Endodermal cell (in vitro differentiated cells): ENCODE measurements at regions not wholly inside any gene's neighbourhood (a gene's known extent, or its start where the extent isn't known, plus 50 kb on each side); places are given as distances from the start of the nearest gene placed in this dataset.
A peak's percentile ranks its signal among the peaks of the same experiment; 100 is the strongest.

Experiments
- DNase-seq: peaks from one replicate; pipeline ENCODE4 v3.0.0-alpha.2; 2017
- H3K27ac ChIP-seq: 2 replicates; pipeline ENCODE4 v1.5.1; 2013; ENCODE audit warnings: mild to moderate bottlenecking, low read depth, low read length, moderate library complexity
- H3K27me3 ChIP-seq: 2 replicates; pipeline ENCODE4 v1.6.1; 2013; ENCODE audit warnings: mild to moderate bottlenecking, low read length, moderate library complexity; ENCODE audit not compliant: insufficient read depth, control insufficient read depth, poor library complexity, severe bottlenecking
- H3K36me3 ChIP-seq: 2 replicates; pipeline ENCODE4 v1.7.0; 2013; ENCODE audit warnings: mild to moderate bottlenecking, low read length, moderate library complexity; ENCODE audit not compliant: control insufficient read depth, insufficient read depth
- H3K4me1 ChIP-seq: one replicate; pipeline ENCODE4 v1.7.0; 2013; ENCODE audit warnings: low read length; ENCODE audit not compliant: control insufficient read depth, insufficient read depth
- H3K4me3 ChIP-seq: 2 replicates; pipeline ENCODE4 v1.5.1; 2013; ENCODE audit warnings: mild to moderate bottlenecking, low read length, moderate library complexity
- H3K9ac ChIP-seq: 2 replicates; pipeline ENCODE4 v1.6.1; 2013; ENCODE audit warnings: mild to moderate bottlenecking, low read length, moderate library complexity; ENCODE audit not compliant: poor library complexity, severe bottlenecking; ENCODE audit errors: extremely low read depth
- H3K9me3 ChIP-seq: 2 replicates; pipeline ENCODE4 v1.6.1; 2013; ENCODE audit warnings: mild to moderate bottlenecking, low read length, moderate library complexity; ENCODE audit not compliant: control insufficient read depth
- H3K27ac Mint-ChIP-seq: 2 replicates; pipeline ENCODE4 v1.8.0; 2020; ENCODE audit warnings: mixed read lengths
- H3K27me3 Mint-ChIP-seq: 2 replicates; pipeline ENCODE4 v1.8.0; 2021; ENCODE audit warnings: mild to moderate bottlenecking, mixed read lengths; ENCODE audit not compliant: insufficient read depth
- H3K36me3 Mint-ChIP-seq: 2 replicates; pipeline ENCODE4 v1.8.0; 2020; ENCODE audit warnings: low read depth, mixed read lengths
- H3K4me1 Mint-ChIP-seq: 2 replicates; pipeline ENCODE4 v1.8.0; 2020; ENCODE audit warnings: mixed read lengths
- H3K4me3 Mint-ChIP-seq: 2 replicates; pipeline ENCODE4 v1.8.0; 2020; ENCODE audit warnings: mild to moderate bottlenecking, moderate library complexity, mixed read lengths
- H3K9me3 Mint-ChIP-seq: 2 replicates; pipeline ENCODE4 v1.8.0; 2020; ENCODE audit warnings: mild to moderate bottlenecking, mixed read lengths
- WGBS, 2 experiments: methylation state at CpG; one replicate each; pipeline versions ENCODE4 v1.1.5 to v1.1.7; 2013; ENCODE audit warnings: missing lambda C conversion rate in 2 of 2, mixed read lengths in 1 of 2; ENCODE audit not compliant: insufficient coverage in 1 of 2, insufficient read length in 1 of 2; 5-methylcytosine and 5-hydroxymethylcytosine counted together
- TF ChIP-seq, protein P1 (sequence below): fragments of 200-600 bp; sonication (generic); conservative IDR thresholded peaks from 2 replicates; pipeline ENCODE4 v1.5.0; 2021; ENCODE audit warnings: antibody characterized with exemption, mild to moderate bottlenecking

DNA sequence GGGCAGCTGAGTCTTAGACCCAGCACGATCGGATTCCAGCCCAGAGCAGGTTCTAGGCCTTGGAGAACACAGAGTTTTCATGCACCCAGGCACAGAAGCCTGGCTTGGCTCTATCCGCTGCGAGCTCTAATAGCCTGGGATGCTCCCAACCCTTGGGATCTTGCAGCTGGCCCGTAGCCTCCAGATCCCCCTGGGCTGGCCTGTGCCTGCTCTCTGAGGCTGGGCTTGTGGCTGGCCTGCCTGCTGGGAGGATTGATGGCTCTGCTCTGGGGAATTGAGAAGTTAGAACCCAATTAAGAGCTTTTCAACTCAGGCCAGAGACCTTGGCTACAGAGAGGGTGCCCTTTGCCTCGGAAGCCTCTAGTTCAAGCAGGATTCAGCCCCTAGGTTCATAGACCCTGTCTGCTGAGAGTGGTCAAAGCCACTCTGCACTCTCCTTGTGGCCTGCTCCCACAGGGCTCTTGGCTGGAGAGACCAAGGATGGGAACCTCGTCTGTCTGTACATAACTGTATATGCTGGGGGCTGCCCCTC lies 64.4 kb downstream of the MAGEF1 start:
- no peak overlapping the region for H3K4me3 ChIP-seq
- H3K9me3 ChIP-seq, result no peaks in the 10 kb centered on the region
- Mint-ChIP-seq H3K36me3 (no peaks in the 10 kb centered on the region), H3K4me3 (no peak overlapping the region), H3K27ac (no peak overlapping the region), H3K27me3 (peaks cover 2% of the 10 kb centered on the region), H3K4me1 (peaks cover 38% of the 10 kb centered on the region), H3K9me3 (no peaks in the 10 kb centered on the region)
- WGBS, 2 experiments, result 94 to 98% methylated on average over 5 to 7 of the region's 7 CpGs
- DNase-seq, result no peak
- TF ChIP-seq, protein P1, sequence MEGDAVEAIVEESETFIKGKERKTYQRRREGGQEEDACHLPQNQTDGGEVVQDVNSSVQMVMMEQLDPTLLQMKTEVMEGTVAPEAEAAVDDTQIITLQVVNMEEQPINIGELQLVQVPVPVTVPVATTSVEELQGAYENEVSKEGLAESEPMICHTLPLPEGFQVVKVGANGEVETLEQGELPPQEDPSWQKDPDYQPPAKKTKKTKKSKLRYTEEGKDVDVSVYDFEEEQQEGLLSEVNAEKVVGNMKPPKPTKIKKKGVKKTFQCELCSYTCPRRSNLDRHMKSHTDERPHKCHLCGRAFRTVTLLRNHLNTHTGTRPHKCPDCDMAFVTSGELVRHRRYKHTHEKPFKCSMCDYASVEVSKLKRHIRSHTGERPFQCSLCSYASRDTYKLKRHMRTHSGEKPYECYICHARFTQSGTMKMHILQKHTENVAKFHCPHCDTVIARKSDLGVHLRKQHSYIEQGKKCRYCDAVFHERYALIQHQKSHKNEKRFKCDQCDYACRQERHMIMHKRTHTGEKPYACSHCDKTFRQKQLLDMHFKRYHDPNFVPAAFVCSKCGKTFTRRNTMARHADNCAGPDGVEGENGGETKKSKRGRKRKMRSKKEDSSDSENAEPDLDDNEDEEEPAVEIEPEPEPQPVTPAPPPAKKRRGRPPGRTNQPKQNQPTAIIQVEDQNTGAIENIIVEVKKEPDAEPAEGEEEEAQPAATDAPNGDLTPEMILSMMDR, result no peak
- H3K9ac ChIP-seq, result no peak overlapping the region
- no peaks in the 10 kb centered on the region for H3K27me3 ChIP-seq
- H3K36me3 ChIP-seq, result no peaks in the 10 kb centered on the region
- H3K4me1 ChIP-seq, result peaks cover 24% of the 10 kb centered on the region
- no peak overlapping the region for H3K27ac ChIP-seq

DNA sequence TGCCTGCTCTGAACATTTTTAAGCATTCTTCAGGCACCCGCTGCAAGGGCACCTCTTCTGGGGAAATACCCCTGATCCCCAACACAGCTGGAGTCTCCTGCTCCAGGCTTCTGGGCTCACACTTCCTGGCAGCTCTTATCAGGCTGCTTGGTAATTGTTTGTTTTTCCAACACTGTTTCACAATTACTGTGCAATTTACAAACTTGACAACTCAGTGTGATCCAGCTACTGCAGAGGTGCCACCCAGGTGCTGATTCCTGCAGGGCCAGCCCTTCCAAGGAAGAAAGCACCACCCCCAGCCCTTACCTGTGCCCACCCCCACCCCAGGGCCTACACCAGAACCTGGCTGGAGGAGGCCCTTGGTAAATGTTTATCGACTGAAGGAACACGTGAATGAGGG lies 66.5 kb downstream of the MAGEF1 start:
- Histone ChIP-seq H3K9me3 (no peaks in the 10 kb centered on the region), H3K27ac (no peak overlapping the region), H3K9ac (no peak overlapping the region), H3K27me3 (no peaks in the 10 kb centered on the region), H3K4me1 (peaks cover 32% of the 10 kb centered on the region), H3K36me3 (no peaks in the 10 kb centered on the region), H3K4me3 (no peak overlapping the region)
- Mint-ChIP-seq H3K9me3 (no peaks in the 10 kb centered on the region), H3K27me3 (no peaks in the 10 kb centered on the region), H3K4me3 (no peak overlapping the region), H3K27ac (peak overlapping the region; percentile 70), H3K4me1 (peaks cover 49% of the 10 kb centered on the region), H3K36me3 (no peaks in the 10 kb centered on the region)
- WGBS, 2 experiments, result 40% methylated on average over 3 of the region's 3 CpGs; no CpG with 5 or more reads in 1 of the 2 experiments
- peak; percentile 71 for DNase-seq
- TF ChIP-seq, protein P1, result no peak

DNA sequence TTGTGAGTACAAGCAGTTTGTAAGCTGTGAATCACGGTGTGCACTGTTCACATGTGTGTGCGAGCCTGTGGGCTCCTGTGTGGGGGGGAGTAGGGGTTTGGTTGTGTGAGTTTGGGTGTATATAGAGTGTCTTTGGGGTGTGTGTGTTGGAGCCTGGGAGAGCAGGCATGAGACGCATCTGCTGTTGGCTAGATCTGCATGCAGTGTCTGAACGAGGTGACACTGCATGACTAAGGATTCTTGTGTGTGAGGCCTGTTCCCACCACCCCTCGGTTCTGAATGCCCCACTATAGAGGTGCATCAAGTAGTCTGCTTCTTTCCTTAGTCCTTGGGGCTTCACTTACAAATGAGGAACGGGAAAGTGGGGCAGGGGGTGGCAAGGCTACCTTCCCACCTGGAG lies 68.4 kb downstream of the MAGEF1 start:
- no peak overlapping the region for H3K27ac ChIP-seq
- 67 to 68% methylated on average over 6 of the region's 6 CpGs for WGBS, 2 experiments
- Mint-ChIP-seq H3K27ac (peak overlapping the region; percentile 95), H3K9me3 (no peaks in the 10 kb centered on the region), H3K4me1 (peaks cover 43% of the 10 kb centered on the region), H3K36me3 (no peaks in the 10 kb centered on the region), H3K4me3 (peak overlapping the region; percentile 8), H3K27me3 (peaks cover 4% of the 10 kb centered on the region)
- no peaks in the 10 kb centered on the region for H3K27me3 ChIP-seq
- no peaks in the 10 kb centered on the region for H3K9me3 ChIP-seq
- TF ChIP-seq, protein P1, result no peak
- H3K4me3 ChIP-seq, result peak overlapping the region; percentile 19
- no peaks in the 10 kb centered on the region for H3K36me3 ChIP-seq
- no peak overlapping the region for H3K9ac ChIP-seq
- H3K4me1 ChIP-seq, result peaks cover 27% of the 10 kb centered on the region
- peak; percentile 76 for DNase-seq
